ENCODE measurements at regions not wholly inside any gene's neighbourhood (a gene's known extent, or its start where the extent isn't known, plus 50 kb on each side); places are given as distances from the start of the nearest gene placed in this dataset.
"Not testable (repeated sequence)": the region's sequence is repeated elsewhere in the genome, so short reads cannot be mapped to it uniquely, and the experiment has no call there.

DNA sequence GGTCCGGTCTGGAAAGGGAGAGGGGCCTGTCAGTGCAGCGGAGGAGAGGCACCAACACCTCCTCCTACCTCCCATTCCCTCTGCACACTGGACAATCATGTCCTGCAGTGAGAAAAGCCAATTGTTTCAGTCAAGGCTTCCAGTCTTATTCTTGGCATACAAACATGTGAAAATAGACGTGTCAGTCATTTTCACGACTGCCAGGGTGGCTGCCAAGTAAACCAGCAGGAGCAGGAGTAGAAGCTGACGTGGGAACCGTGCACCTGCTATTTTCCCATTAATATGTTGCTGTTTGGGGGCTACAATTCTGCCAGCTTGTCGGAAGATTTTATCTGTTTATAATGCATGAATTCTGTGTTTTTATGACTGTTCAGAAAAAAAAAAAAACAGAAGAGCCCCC is 202.3 kb downstream of the SPP2 start:
- DNase-seq (ENCODE audit: low read depth), result no peak
- TF ChIP-seq, protein P1, sequence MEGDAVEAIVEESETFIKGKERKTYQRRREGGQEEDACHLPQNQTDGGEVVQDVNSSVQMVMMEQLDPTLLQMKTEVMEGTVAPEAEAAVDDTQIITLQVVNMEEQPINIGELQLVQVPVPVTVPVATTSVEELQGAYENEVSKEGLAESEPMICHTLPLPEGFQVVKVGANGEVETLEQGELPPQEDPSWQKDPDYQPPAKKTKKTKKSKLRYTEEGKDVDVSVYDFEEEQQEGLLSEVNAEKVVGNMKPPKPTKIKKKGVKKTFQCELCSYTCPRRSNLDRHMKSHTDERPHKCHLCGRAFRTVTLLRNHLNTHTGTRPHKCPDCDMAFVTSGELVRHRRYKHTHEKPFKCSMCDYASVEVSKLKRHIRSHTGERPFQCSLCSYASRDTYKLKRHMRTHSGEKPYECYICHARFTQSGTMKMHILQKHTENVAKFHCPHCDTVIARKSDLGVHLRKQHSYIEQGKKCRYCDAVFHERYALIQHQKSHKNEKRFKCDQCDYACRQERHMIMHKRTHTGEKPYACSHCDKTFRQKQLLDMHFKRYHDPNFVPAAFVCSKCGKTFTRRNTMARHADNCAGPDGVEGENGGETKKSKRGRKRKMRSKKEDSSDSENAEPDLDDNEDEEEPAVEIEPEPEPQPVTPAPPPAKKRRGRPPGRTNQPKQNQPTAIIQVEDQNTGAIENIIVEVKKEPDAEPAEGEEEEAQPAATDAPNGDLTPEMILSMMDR (conservative IDR thresholded peaks at IDR 0.05; ENCODE audit: low read length), result no peak
- no peak overlapping the region for H3K4me3 ChIP-seq (ENCODE audit: low read length)

DNA sequence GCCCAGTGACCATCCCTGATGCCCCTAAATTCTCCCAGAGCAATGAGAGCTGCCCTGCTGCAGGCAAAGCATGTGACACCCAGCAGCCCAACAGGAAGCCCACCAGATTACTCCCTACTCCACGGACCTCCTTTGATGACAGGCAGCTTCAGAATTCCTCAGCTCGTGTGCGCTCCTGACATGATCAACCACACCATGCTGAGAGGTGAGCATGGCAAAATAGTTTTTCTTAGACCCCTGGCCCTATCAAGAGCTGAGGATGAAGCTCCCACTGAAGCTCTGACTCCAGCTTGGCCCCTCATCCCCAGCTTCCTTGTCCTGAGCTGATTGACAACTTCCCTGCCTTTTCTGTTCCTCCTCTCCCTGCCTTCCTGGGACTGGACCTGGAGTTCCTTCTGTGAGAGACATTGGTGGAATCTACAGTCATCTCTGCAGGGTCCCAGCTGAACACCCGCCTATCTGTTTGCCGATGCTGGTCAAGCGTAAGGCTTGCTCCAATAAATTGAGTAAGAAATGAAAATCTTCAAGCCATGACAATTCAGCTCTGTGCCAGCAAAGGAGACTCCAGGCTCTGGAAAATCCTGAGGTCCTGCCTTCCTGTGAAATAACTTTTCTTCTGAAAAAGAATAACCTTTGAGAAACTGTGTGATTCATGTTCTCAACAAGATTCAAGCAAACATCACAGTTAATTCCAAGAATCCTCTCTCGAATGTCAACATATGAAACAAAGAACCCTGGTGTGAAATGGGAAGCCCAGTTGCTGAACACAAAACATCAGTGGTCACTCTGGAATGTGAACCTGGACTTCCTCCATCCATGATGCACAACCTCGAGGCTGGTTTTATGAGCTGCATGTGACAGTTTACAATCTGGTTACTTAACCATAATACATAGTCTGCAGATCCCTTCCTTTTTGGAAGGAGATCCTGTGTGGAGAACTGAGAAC is 201.1 kb downstream of the SPP2 start:
- TF ChIP-seq, protein P1 (conservative IDR thresholded peaks at IDR 0.05; ENCODE audit: low read length), result no peak
- DNase-seq (ENCODE audit: low read depth), result peak; percentile 99
- H3K4me3 ChIP-seq (ENCODE audit: low read length), result no peak overlapping the region

DNA sequence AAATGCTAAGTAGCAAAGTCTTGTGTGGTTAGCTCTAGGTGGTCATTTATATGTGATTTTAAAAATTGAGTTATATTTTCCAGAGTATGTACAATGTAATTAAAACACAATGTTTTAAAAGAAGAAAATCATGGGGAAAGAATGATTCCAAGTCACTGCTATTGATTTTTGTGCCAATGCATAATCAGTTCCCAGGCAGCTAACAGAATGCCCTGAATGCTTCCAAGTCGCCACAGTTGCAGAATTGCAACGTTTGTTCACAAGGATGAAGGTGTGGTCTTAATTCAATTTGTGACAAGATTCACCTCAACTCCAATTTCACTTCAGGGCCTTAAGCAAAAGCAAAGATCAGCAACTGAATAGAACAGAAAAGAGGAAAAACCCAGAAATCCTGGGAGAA is 200.4 kb downstream of the SPP2 start:
- H3K4me3 ChIP-seq (ENCODE audit: low read length), result no peak overlapping the region
- no peak for DNase-seq (ENCODE audit: low read depth)
- TF ChIP-seq, protein P1 (conservative IDR thresholded peaks at IDR 0.05; ENCODE audit: low read length), result no peak

DNA sequence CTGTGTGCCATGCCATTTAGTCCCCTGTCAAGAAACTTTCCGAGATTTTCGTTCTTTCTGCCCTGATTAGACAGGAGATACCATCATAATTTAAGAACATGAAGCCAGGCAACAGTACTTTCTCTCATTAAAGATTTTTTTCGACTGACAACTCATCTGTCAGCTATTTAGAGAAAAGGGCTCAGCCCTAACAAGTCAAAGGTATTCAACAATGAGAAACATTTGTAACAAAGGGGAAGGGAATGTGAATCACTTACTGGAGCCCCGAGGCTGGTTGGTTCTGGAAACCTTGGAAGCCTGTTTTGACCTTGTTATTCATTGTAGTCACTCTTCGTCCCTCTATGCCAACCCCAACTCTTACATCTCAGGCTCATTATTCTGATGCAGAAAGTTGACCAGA is 199.4 kb downstream of the SPP2 start:
- H3K4me3 ChIP-seq (ENCODE audit: low read length), result no peak overlapping the region
- peak; percentile 90 for DNase-seq (ENCODE audit: low read depth)
- TF ChIP-seq, protein P1 (conservative IDR thresholded peaks at IDR 0.05; ENCODE audit: low read length), result no peak

DNA sequence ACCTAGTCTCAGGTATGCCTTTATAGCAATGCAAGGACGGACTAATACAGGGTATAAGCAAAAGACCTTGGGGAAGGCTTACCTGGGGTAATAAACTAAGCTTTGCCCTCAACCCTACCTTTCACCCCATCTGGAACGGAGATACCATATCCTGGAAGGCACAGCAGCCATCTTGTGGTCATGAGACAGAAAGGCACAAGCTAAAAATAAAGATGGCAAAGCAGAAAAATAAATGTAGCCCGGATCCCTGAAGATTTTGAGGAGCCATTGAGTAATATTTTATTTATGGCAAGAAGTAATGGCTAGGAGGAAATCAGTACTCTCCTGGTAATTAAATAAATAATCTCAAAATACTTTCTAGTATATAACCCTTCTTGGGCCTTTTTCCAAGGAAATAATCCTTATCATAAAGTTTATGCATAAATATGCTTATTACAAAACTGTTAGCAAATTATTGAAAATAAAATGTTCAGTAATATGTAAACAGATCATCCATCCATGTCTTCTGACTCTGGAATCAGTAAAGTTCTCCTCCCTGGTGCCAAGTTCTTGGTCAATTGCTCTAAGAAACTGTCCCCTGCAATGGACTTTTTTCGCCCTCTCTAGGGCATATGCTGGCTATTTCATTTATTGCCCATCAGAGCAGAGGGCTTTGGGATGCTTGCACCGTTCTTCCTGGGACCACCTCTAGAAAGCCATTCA is 198.7 kb downstream of the SPP2 start:
- no peak for DNase-seq (ENCODE audit: low read depth)
- TF ChIP-seq, protein P1 (conservative IDR thresholded peaks at IDR 0.05; ENCODE audit: low read length), result peak; percentile 24; the same call in 1 of the 2 replicates

DNA sequence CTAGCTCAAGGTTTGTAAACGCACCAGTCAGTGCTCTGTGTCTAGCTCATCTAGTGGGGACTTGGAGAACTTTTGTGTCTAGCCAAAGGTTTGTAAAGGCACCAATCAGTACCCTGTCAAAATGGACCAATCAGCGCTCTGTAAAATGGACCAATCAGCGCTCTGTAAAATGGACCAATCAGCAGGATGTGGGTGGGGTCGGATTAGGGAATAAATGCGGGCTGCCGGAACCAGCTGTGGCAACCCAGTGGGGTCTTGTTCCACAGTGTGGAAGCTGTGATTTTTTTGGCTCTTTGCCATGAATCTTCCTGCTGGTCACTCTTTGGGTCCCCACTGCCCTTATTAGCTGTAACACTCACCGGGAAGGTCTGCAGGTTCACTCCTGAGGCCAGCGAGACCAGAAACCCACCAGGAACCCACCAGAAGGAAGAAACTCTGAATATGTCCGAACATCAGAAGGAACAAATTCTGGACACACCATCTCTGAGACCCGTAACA is 197.8 kb downstream of the SPP2 start:
- DNase-seq (ENCODE audit: low read depth); H3K4me3 ChIP-seq (ENCODE audit: low read length): not testable (repeated sequence)

More for the DNA sequence above, 198.7 kb downstream of the SPP2 start:
- no peak overlapping the region for H3K4me3 ChIP-seq (ENCODE audit: low read length)

GRCh38 chr2:234247453-234248180 is 197.1 kb downstream of the SPP2 start:
- H3K4me3 ChIP-seq (ENCODE audit: low read length), result no peak overlapping the region
- TF ChIP-seq, protein P1 (conservative IDR thresholded peaks at IDR 0.05; ENCODE audit: low read length), result no peak
- no peak for DNase-seq (ENCODE audit: low read depth)

Measured in AG10803 (cell line).